RKO (cell line): ENCODE measurements at regions not wholly inside any gene's neighbourhood (a gene's known extent, or its start where the extent isn't known, plus 50 kb on each side); places are given as distances from the start of the nearest gene placed in this dataset.

Experiments
- DNase-seq: peaks from one replicate; pipeline ENCODE4 v3.0.0-alpha.2; 2016; ENCODE audit warnings: low spot score

- DNase-seq, result no peak
Measured at GRCh38 chr12:24223926-24224325, 274.5 kb upstream of the SOX5 start.

GRCh38 chr12:24222968-24223367 is 273.5 kb upstream of the SOX5 start:
- no peak for DNase-seq

GRCh38 chr12:24212496-24212895 is 263.0 kb upstream of the SOX5 start:
- DNase-seq, result no peak

GRCh38 chr12:24206621-24207020 is 257.2 kb upstream of the SOX5 start:
- no peak for DNase-seq

- DNase-seq, result no peak
Measured at GRCh38 chr12:24201258-24201970, 251.9 kb upstream of the SOX5 start.

GRCh38 chr12:24200010-24200409 is 250.5 kb upstream of the SOX5 start:
- DNase-seq, result no peak

- no peak for DNase-seq
Measured at GRCh38 chr12:24198936-24199671, 249.6 kb upstream of the SOX5 start.

GRCh38 chr12:24198070-24198469 is 248.6 kb upstream of the SOX5 start:
- DNase-seq, result no peak

GRCh38 chr12:24197532-24197931 is 248.1 kb upstream of the SOX5 start:
- DNase-seq, result no peak

- no peak for DNase-seq
Measured at GRCh38 chr12:24195063-24195462, 245.6 kb upstream of the SOX5 start.

GRCh38 chr12:24191117-24191516 is 241.6 kb upstream of the SOX5 start:
- no peak for DNase-seq

- no peak for DNase-seq
Measured at GRCh38 chr12:24185782-24186181, 236.3 kb upstream of the SOX5 start.

- DNase-seq, result no peak
Measured at GRCh38 chr12:24177889-24178288, 228.4 kb upstream of the SOX5 start.

- no peak for DNase-seq
Measured at GRCh38 chr12:24175929-24176328, 226.5 kb upstream of the SOX5 start.

- DNase-seq, result no peak
Measured at GRCh38 chr12:24175284-24175683, 225.8 kb upstream of the SOX5 start.

GRCh38 chr12:24173067-24173466 is 223.6 kb upstream of the SOX5 start:
- no peak for DNase-seq

- no peak for DNase-seq
Measured at GRCh38 chr12:24172773-24173066, 223.2 kb upstream of the SOX5 start.

GRCh38 chr12:24172031-24172772 is 222.7 kb upstream of the SOX5 start:
- no peak for DNase-seq

- DNase-seq, result no peak
Measured at GRCh38 chr12:24155042-24155441, 205.6 kb upstream of the SOX5 start.

GRCh38 chr12:24153079-24153478 is 203.6 kb upstream of the SOX5 start:
- no peak for DNase-seq

GRCh38 chr12:24152270-24152669 is 202.8 kb upstream of the SOX5 start:
- no peak for DNase-seq

- DNase-seq, result no peak
Measured at GRCh38 chr12:24143928-24144327, 194.5 kb upstream of the SOX5 start.

GRCh38 chr12:24139035-24139434 is 189.6 kb upstream of the SOX5 start:
- no peak for DNase-seq
